ENCODE measurements at regions not wholly inside any gene's neighbourhood (a gene's known extent, or its start where the extent isn't known, plus 50 kb on each side); places are given as distances from the start of the nearest gene placed in this dataset.
"Not testable (repeated sequence)": the region's sequence is repeated elsewhere in the genome, so short reads cannot be mapped to it uniquely, and the experiment has no call there.

GRCh38 chr11:71173709-71174108, 78.7 kb downstream of the SHANK2 start:
- 85 to 95% methylated on average over 4 of the region's 4 CpGs for WGBS, 2 donors
- DNase-seq (no peak), ATAC-seq (no peak)
- intact Hi-C loops (cut with DNase I): no loop called here
- H3K4me3 ChIP-seq: no peak overlapping the region
- H3K4me1 ChIP-seq: peaks cover 16% of the 10 kb centered on the region
- TF ChIP-seq POLR2A (IDR thresholded peaks at IDR 0.05): no peak
- TF ChIP-seq, protein P1, sequence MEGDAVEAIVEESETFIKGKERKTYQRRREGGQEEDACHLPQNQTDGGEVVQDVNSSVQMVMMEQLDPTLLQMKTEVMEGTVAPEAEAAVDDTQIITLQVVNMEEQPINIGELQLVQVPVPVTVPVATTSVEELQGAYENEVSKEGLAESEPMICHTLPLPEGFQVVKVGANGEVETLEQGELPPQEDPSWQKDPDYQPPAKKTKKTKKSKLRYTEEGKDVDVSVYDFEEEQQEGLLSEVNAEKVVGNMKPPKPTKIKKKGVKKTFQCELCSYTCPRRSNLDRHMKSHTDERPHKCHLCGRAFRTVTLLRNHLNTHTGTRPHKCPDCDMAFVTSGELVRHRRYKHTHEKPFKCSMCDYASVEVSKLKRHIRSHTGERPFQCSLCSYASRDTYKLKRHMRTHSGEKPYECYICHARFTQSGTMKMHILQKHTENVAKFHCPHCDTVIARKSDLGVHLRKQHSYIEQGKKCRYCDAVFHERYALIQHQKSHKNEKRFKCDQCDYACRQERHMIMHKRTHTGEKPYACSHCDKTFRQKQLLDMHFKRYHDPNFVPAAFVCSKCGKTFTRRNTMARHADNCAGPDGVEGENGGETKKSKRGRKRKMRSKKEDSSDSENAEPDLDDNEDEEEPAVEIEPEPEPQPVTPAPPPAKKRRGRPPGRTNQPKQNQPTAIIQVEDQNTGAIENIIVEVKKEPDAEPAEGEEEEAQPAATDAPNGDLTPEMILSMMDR (IDR thresholded peaks at IDR 0.05): no peak
- H3K27me3 ChIP-seq: no peaks in the 10 kb centered on the region
- H3K9me3 ChIP-seq: peaks cover 0 to 10% (median 0%) of the 10 kb centered on the region in 3 donors
- no peaks in the 10 kb centered on the region for H3K36me3 ChIP-seq (replicated peaks in 1 of 2; ENCODE audit: insufficient read depth in 1 of 2, low read depth in 2 of 2)
- H3K27ac ChIP-seq: no peak overlapping the region

GRCh38 chr11:71172680-71173079, 79.7 kb downstream of the SHANK2 start:
- intact Hi-C loops (cut with DNase I): no loop called here

GRCh38 chr11:71171576-71171975, 80.8 kb downstream of the SHANK2 start:
- H3K4me3 ChIP-seq: no peak overlapping the region
- WGBS, 2 donors: 93 to 95% methylated on average over 10 to 11 of the region's 11 CpGs
- no peaks in the 10 kb centered on the region for H3K36me3 ChIP-seq (replicated peaks in 1 of 2; ENCODE audit: insufficient read depth in 1 of 2, low read depth in 2 of 2)
- peaks cover 16% of the 10 kb centered on the region for H3K4me1 ChIP-seq
- ATAC-seq: no peak
- no peak for TF ChIP-seq POLR2A (IDR thresholded peaks at IDR 0.05)
- TF ChIP-seq, protein P1 (IDR thresholded peaks at IDR 0.05): no peak
- no peaks in the 10 kb centered on the region for H3K27me3 ChIP-seq
- H3K9me3 ChIP-seq: peaks cover 0 to 4% (median 0%) of the 10 kb centered on the region in 3 donors
- H3K27ac ChIP-seq: no peak overlapping the region
- DNase-seq: no peak
- intact Hi-C loops (cut with DNase I): no loop called here

More at GRCh38 chr11:71172680-71173079, 79.7 kb downstream of the SHANK2 start:
- H3K9me3 ChIP-seq: peaks cover 0 to 10% (median 0%) of the 10 kb centered on the region in 3 donors
- TF ChIP-seq POLR2A (IDR thresholded peaks at IDR 0.05): no peak
- TF ChIP-seq, protein P1 (IDR thresholded peaks at IDR 0.05): no peak
- DNase-seq (no peak), ATAC-seq (no peak)
- H3K4me1 ChIP-seq: peaks cover 16% of the 10 kb centered on the region
- WGBS, 2 donors: 88 to 95% methylated on average over 6 to 9 of the region's 9 CpGs
- no peaks in the 10 kb centered on the region for H3K27me3 ChIP-seq
- H3K4me3 ChIP-seq: no peak overlapping the region
- H3K36me3 ChIP-seq (replicated peaks in 1 of 2; ENCODE audit: insufficient read depth in 1 of 2, low read depth in 2 of 2): no peaks in the 10 kb centered on the region
- H3K27ac ChIP-seq: no peak overlapping the region

GRCh38 chr11:71170624-71171423, 81.6 kb downstream of the SHANK2 start:
- H3K4me3 ChIP-seq: no peak overlapping the region
- no peaks in the 10 kb centered on the region for H3K27me3 ChIP-seq
- H3K9me3 ChIP-seq: no peaks in the 10 kb centered on the region
- intact Hi-C loops (cut with DNase I): no loop called here
- ATAC-seq (no peak), DNase-seq (no peak)
- 90 to 91% methylated on average over 20 to 31 of the region's 31 CpGs for WGBS, 2 donors
- peaks cover 16% of the 10 kb centered on the region for H3K4me1 ChIP-seq
- H3K27ac ChIP-seq: no peak overlapping the region
- no peak for TF ChIP-seq POLR2A (IDR thresholded peaks at IDR 0.05)
- TF ChIP-seq, protein P1 (IDR thresholded peaks at IDR 0.05): no peak
- H3K36me3 ChIP-seq (replicated peaks in 1 of 2; ENCODE audit: insufficient read depth in 1 of 2, low read depth in 2 of 2): no peaks in the 10 kb centered on the region

DNA sequence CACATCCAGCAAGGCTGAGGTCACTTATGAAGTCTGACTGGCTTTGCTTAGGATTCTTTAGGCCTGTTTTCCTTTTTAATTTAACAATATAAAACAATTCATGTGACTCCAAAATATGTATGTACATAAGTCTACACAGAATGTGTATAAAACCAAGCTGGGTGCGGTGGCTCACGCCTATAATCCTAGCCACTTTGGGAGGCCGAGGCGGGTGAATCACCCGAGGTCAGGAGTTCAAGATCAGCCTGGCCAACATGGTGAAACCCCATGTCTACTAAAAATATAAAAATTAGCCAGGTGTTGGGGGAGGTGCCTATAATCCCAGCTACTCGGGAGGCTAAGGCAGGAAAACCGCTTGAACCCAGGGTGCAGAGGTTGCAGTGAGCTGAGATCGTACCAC, 83.1 kb downstream of the SHANK2 start:
- Histone ChIP-seq H3K36me3 (replicated peaks in 1 of 2; ENCODE audit: insufficient read depth in 1 of 2, low read depth in 2 of 2) (no peaks in the 10 kb centered on the region), H3K4me1 (peaks cover under 1% of the 10 kb centered on the region), H3K27ac (no peak overlapping the region), H3K9me3 (no peaks in the 10 kb centered on the region), H3K27me3 (no peaks in the 10 kb centered on the region), H3K4me3 (no peak overlapping the region)
- TF ChIP-seq, protein P1 (IDR thresholded peaks at IDR 0.05): no peak
- TF ChIP-seq POLR2A (IDR thresholded peaks at IDR 0.05): no peak
- no peak for ATAC-seq
- no peak for DNase-seq
- WGBS, 2 donors: 80 to 90% methylated on average over 8 of the region's 8 CpGs
- intact Hi-C loops (cut with DNase I): no loop called here

DNA sequence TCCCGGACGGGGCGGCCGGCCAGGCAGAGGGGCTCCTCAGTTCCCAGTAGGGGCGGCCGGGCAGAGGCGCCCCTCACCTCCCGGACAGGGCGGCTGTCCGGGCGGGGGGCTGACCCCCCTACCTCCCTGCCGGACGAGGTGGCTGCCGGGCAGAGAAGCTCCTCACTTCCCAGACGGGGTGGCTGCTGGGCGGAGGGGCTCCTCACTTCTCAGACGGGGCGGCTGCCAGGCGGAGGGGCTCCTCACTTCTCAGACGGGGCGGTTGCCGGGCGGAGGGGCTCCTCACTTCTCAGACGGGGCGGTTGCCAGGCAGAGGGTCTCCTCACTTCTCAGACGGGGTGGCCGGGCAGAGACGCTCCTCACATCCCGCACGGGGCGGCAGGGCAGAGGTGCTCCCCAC, 84.6 kb downstream of the SHANK2 start:
- H3K4me3 ChIP-seq; intact Hi-C loops (cut with DNase I); H3K9me3 ChIP-seq; H3K27ac ChIP-seq; H3K36me3 ChIP-seq (replicated peaks in 1 of 2; ENCODE audit: insufficient read depth in 1 of 2, low read depth in 2 of 2); H3K27me3 ChIP-seq; ATAC-seq; DNase-seq; H3K4me1 ChIP-seq: not testable (repeated sequence)
- 100% methylated on average over 1 of the region's 31 CpGs; no CpG with 5 or more reads in 1 of the 2 donors for WGBS, 2 donors
